PC-9 (cell line): ENCODE measurements at regions not wholly inside any gene's neighbourhood (a gene's known extent, or its start where the extent isn't known, plus 50 kb on each side); places are given as distances from the start of the nearest gene placed in this dataset.

Experiments used
- EZH2 ChIP-seq: fragments of 200-600 bp; sonication (generic); IDR thresholded peaks from 2 replicates; pipeline ENCODE4 v1.8.0; 2017; ENCODE audit warnings: antibody characterized with exemption, low read depth
- TF ChIP-seq, protein P1 (sequence below): fragments of 200-600 bp; sonication (generic); conservative IDR thresholded peaks from 2 replicates; pipeline ENCODE4 v1.6.1; 2017; ENCODE audit warnings: mixed run types, antibody characterized with exemption, mild to moderate bottlenecking, moderate library complexity

DNA sequence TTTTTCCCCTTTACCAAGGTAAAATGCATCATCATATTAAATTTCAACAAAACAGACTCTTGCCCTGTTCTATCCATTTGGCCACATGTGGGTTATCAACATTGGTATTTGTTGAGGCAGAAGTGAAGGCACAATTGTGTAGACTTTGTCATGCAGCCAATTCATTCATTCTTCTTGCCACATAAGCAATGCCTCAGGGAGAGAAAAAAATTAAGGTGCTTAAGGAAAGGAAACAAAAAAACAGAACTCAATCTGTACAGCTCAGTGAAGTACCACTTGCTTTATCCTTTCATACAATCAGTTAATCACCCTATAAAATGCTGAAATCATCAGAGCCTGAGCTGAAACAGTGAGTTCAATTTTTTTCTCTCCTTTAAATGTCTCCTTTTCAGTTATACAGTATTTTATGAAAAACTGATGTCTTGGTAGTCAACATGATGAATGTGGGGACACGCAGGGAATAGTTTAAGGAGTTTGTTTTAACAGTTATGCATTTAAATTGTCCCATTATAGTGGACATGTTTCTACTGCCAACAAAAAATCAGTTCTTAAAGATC is 588.9 kb downstream of the MFSD1 start:
- TF ChIP-seq, protein P1, sequence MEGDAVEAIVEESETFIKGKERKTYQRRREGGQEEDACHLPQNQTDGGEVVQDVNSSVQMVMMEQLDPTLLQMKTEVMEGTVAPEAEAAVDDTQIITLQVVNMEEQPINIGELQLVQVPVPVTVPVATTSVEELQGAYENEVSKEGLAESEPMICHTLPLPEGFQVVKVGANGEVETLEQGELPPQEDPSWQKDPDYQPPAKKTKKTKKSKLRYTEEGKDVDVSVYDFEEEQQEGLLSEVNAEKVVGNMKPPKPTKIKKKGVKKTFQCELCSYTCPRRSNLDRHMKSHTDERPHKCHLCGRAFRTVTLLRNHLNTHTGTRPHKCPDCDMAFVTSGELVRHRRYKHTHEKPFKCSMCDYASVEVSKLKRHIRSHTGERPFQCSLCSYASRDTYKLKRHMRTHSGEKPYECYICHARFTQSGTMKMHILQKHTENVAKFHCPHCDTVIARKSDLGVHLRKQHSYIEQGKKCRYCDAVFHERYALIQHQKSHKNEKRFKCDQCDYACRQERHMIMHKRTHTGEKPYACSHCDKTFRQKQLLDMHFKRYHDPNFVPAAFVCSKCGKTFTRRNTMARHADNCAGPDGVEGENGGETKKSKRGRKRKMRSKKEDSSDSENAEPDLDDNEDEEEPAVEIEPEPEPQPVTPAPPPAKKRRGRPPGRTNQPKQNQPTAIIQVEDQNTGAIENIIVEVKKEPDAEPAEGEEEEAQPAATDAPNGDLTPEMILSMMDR: no peak
- no peak for TF ChIP-seq EZH2
